ENCODE measurements at regions not wholly inside any gene's neighbourhood (a gene's known extent, or its start where the extent isn't known, plus 50 kb on each side); places are given as distances from the start of the nearest gene placed in this dataset.

DNA sequence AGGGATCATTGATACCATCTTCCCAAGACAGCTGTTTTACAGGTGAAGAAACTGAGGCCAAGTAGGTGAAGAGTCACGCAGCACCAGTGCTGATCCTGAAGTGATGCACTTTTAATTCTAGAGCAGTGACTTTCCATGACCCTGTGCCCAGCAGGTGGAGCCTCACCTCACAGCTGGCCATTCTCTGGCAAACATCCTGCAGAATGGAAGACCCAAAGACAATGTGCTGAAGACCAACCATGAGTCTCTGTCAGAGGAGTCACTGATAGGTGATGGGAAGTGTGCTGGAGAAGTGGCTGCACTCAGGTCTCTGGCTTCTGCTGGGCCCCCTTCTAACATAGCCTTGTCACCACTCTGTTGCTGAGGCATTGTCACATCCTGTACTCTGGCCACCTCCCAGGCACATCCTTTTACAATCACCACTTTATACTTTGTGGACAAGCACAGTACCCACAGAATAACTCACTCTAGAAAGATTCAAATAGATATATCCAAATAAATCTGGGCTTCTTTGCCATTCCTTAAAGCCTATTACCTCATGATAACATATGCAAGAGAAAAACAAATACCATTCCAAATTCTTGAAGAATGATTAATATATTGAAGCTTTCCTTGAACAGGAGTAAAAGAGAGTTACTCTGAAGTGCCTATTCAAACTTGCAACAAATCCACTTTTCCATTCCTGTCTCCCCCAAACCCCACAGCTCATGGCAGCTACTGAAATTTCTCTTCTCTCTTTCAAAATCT, 64.1 kb upstream of the SCOC start:
- 84 to 88% methylated on average over 1 of the region's 1 CpG for WGBS, 2 experiments (ENCODE audit: insufficient coverage in 1 of 2, insufficient read length in 1 of 2)
- Histone ChIP-seq H3K4me1 (ENCODE audit: control insufficient read depth, insufficient read depth, low read length) (no peaks in the 10 kb centered on the region), H3K36me3 (ENCODE audit: control insufficient read depth, insufficient read depth, low read length) (no peaks in the 10 kb centered on the region), H3K9me3 (ENCODE audit: control insufficient read depth, low read length) (no peaks in the 10 kb centered on the region), H3K9ac (ENCODE audit: extremely low read depth, low read length, poor library complexity, severe bottlenecking) (no peak overlapping the region), H3K4me3 (ENCODE audit: low read length) (no peak overlapping the region), H3K27me3 (ENCODE audit: control insufficient read depth, insufficient read depth, low read length, poor library complexity, severe bottlenecking) (peaks cover 10% of the 10 kb centered on the region), H3K27ac (ENCODE audit: low read depth, low read length) (no peak overlapping the region)
- peaks cover 4% of the 10 kb centered on the region for H3K4me1 Mint-ChIP-seq
- H3K9me3 Mint-ChIP-seq = no peaks in the 10 kb centered on the region
- no peak overlapping the region for H3K27ac Mint-ChIP-seq
- no peaks in the 10 kb centered on the region for H3K36me3 Mint-ChIP-seq (ENCODE audit: low read depth)
- TF ChIP-seq CTCF (conservative IDR thresholded peaks at IDR 0.05) = peak; percentile 74
- H3K4me3 Mint-ChIP-seq = no peak overlapping the region
- peaks cover 59% of the 10 kb centered on the region for H3K27me3 Mint-ChIP-seq (ENCODE audit: insufficient read depth)
- DNase-seq = peak; percentile 78

DNA sequence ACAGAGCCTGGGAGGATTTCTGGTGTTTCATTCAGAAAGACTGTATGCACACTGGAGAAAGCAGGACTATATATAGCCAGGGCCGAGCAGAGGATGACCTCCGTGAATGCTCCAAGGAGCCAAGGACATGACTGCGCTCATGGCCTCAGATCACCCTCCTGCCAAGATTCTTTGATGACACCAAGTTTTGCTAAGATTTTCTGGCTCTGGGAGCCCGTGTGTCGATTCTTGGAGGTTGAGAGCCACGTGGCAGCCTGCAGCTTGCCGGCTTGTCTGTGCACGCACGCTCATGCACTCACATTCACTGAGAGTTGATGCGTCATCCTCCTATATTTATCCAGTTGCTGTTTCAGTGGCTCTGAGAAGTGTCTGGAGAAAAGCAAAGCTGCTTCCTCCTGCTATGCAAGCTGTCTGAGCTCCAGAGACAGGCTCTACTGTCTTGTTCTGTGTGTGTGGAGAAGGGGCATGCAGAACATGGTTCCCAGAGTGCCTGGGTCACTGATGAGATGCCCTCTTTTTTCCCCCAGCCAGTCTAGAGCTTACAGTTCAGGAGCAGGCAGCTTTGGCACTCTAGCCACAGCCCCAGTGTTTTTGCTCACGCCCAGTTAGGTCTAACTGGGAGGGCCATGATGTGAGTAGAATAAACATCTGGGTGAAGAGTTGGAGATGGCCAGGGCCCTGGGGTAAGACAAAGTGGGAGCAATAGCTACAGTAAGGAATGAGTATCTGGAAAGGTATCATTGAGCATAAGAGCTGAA, 64.9 kb upstream of the SCOC start:
- Mint-ChIP-seq H3K9me3 (no peaks in the 10 kb centered on the region), H3K27ac (no peak overlapping the region), H3K36me3 (ENCODE audit: low read depth) (no peaks in the 10 kb centered on the region), H3K4me3 (no peak overlapping the region), H3K27me3 (ENCODE audit: insufficient read depth) (peaks cover 52% of the 10 kb centered on the region), H3K4me1 (peaks cover 4% of the 10 kb centered on the region)
- Histone ChIP-seq H3K36me3 (ENCODE audit: control insufficient read depth, insufficient read depth, low read length) (no peaks in the 10 kb centered on the region), H3K4me3 (ENCODE audit: low read length) (no peak overlapping the region), H3K9ac (ENCODE audit: extremely low read depth, low read length, poor library complexity, severe bottlenecking) (no peak overlapping the region), H3K27ac (ENCODE audit: low read depth, low read length) (no peak overlapping the region), H3K4me1 (ENCODE audit: control insufficient read depth, insufficient read depth, low read length) (no peaks in the 10 kb centered on the region), H3K27me3 (ENCODE audit: control insufficient read depth, insufficient read depth, low read length, poor library complexity, severe bottlenecking) (peaks cover 10% of the 10 kb centered on the region), H3K9me3 (ENCODE audit: control insufficient read depth, low read length) (no peaks in the 10 kb centered on the region)
- 90% methylated on average over 3 to 11 of the region's 11 CpGs for WGBS, 2 experiments (ENCODE audit: insufficient coverage in 1 of 2, insufficient read length in 1 of 2)
- TF ChIP-seq CTCF (conservative IDR thresholded peaks at IDR 0.05) = no peak
- DNase-seq = peak; percentile 29

GRCh38 chr4:140305053-140305452, 68.4 kb upstream of the SCOC start:
- Histone ChIP-seq H3K9me3 (ENCODE audit: control insufficient read depth, low read length) (no peaks in the 10 kb centered on the region), H3K36me3 (ENCODE audit: control insufficient read depth, insufficient read depth, low read length) (no peaks in the 10 kb centered on the region), H3K27ac (ENCODE audit: low read depth, low read length) (no peak overlapping the region), H3K27me3 (ENCODE audit: control insufficient read depth, insufficient read depth, low read length, poor library complexity, severe bottlenecking) (peaks cover 10% of the 10 kb centered on the region), H3K9ac (ENCODE audit: extremely low read depth, low read length, poor library complexity, severe bottlenecking) (no peak overlapping the region), H3K4me3 (ENCODE audit: low read length) (no peak overlapping the region), H3K4me1 (ENCODE audit: control insufficient read depth, insufficient read depth, low read length) (no peaks in the 10 kb centered on the region)
- no peaks in the 10 kb centered on the region for H3K9me3 Mint-ChIP-seq
- peaks cover 4% of the 10 kb centered on the region for H3K4me1 Mint-ChIP-seq
- H3K27ac Mint-ChIP-seq = no peak overlapping the region
- DNase-seq = no peak
- WGBS, 2 experiments (ENCODE audit: insufficient coverage in 1 of 2, insufficient read length in 1 of 2) = 82 to 94% methylated on average over 2 to 3 of the region's 3 CpGs
- TF ChIP-seq CTCF (conservative IDR thresholded peaks at IDR 0.05) = no peak
- H3K4me3 Mint-ChIP-seq = no peak overlapping the region
- H3K27me3 Mint-ChIP-seq (ENCODE audit: insufficient read depth) = peaks cover 31% of the 10 kb centered on the region
- no peaks in the 10 kb centered on the region for H3K36me3 Mint-ChIP-seq (ENCODE audit: low read depth)
